ENCODE measurements at regions not wholly inside any gene's neighbourhood (a gene's known extent, or its start where the extent isn't known, plus 50 kb on each side); places are given as distances from the start of the nearest gene placed in this dataset.

- Mint-ChIP-seq H3K4me1 (no peaks in the 10 kb centered on the region), H3K27me3 (no peaks in the 10 kb centered on the region), H3K4me3 (no peak overlapping the region), H3K9me3 (no peaks in the 10 kb centered on the region), H3K36me3 (no peaks in the 10 kb centered on the region), H3K27ac (no peak overlapping the region)
- ATAC-seq (ENCODE audit: low read depth) (no peak), DNase-seq (no peak)
- POLR2A ChIA-PET: no interaction called here
Measured at GRCh38 chr13:104314926-104315535, 1248.8 kb upstream of the SLC10A2 start.

- no peak overlapping the region for H3K27ac Mint-ChIP-seq
- POLR2A ChIA-PET: no interaction called here
- H3K4me1 Mint-ChIP-seq: no peaks in the 10 kb centered on the region
- H3K4me3 Mint-ChIP-seq: no peak overlapping the region
- no peaks in the 10 kb centered on the region for H3K27me3 Mint-ChIP-seq
- no peaks in the 10 kb centered on the region for H3K36me3 Mint-ChIP-seq
- DNase-seq: no peak
- no peak for ATAC-seq (ENCODE audit: low read depth)
- H3K9me3 Mint-ChIP-seq: no peaks in the 10 kb centered on the region
Measured at GRCh38 chr13:104314321-104314720, 1248.1 kb upstream of the SLC10A2 start.

GRCh38 chr13:104310861-104311260 lies 1244.6 kb upstream of the SLC10A2 start:
- Mint-ChIP-seq H3K36me3 (no peaks in the 10 kb centered on the region), H3K27ac (no peak overlapping the region), H3K9me3 (peaks cover 4% of the 10 kb centered on the region), H3K27me3 (no peaks in the 10 kb centered on the region), H3K4me1 (no peaks in the 10 kb centered on the region), H3K4me3 (no peak overlapping the region)
- DNase-seq (no peak), ATAC-seq (ENCODE audit: low read depth) (no peak)
- POLR2A ChIA-PET: no interaction called here

- H3K36me3 Mint-ChIP-seq: no peaks in the 10 kb centered on the region
- POLR2A ChIA-PET: no interaction called here
- no peak for DNase-seq
- no peak overlapping the region for H3K4me3 Mint-ChIP-seq
- H3K27me3 Mint-ChIP-seq: no peaks in the 10 kb centered on the region
- H3K9me3 Mint-ChIP-seq: peaks cover 4% of the 10 kb centered on the region
- H3K27ac Mint-ChIP-seq: no peak overlapping the region
- ATAC-seq (ENCODE audit: low read depth): no peak
- no peaks in the 10 kb centered on the region for H3K4me1 Mint-ChIP-seq
Measured at GRCh38 chr13:104309431-104309830, 1243.2 kb upstream of the SLC10A2 start.

GRCh38 chr13:104301171-104301975 lies 1235.2 kb upstream of the SLC10A2 start:
- Mint-ChIP-seq H3K27me3 (no peaks in the 10 kb centered on the region), H3K4me3 (no peak overlapping the region), H3K36me3 (no peaks in the 10 kb centered on the region), H3K27ac (no peak overlapping the region), H3K9me3 (peaks cover 2% of the 10 kb centered on the region), H3K4me1 (no peaks in the 10 kb centered on the region)
- POLR2A ChIA-PET: no interaction called here
- DNase-seq (no peak), ATAC-seq (ENCODE audit: low read depth) (no peak)

GRCh38 chr13:104297075-104297474 lies 1230.9 kb upstream of the SLC10A2 start:
- H3K27me3 Mint-ChIP-seq: no peaks in the 10 kb centered on the region
- no peaks in the 10 kb centered on the region for H3K36me3 Mint-ChIP-seq
- H3K27ac Mint-ChIP-seq: no peak overlapping the region
- POLR2A ChIA-PET: no interaction called here
- ATAC-seq (ENCODE audit: low read depth) (no peak), DNase-seq (no peak)
- no peaks in the 10 kb centered on the region for H3K4me1 Mint-ChIP-seq
- H3K9me3 Mint-ChIP-seq: no peaks in the 10 kb centered on the region
- no peak overlapping the region for H3K4me3 Mint-ChIP-seq

- Mint-ChIP-seq H3K9me3 (no peaks in the 10 kb centered on the region), H3K27me3 (no peaks in the 10 kb centered on the region), H3K4me1 (no peaks in the 10 kb centered on the region), H3K4me3 (no peak overlapping the region), H3K27ac (no peak overlapping the region), H3K36me3 (no peaks in the 10 kb centered on the region)
- DNase-seq (no peak), ATAC-seq (ENCODE audit: low read depth) (no peak)
- POLR2A ChIA-PET: no interaction called here
Measured at GRCh38 chr13:104296286-104296685, 1230.1 kb upstream of the SLC10A2 start.

GRCh38 chr13:104295537-104295936 lies 1229.3 kb upstream of the SLC10A2 start:
- DNase-seq (no peak), ATAC-seq (ENCODE audit: low read depth) (no peak)
- POLR2A ChIA-PET: no interaction called here
- H3K27me3 Mint-ChIP-seq: no peaks in the 10 kb centered on the region
- H3K36me3 Mint-ChIP-seq: no peaks in the 10 kb centered on the region
- H3K27ac Mint-ChIP-seq: no peak overlapping the region
- no peaks in the 10 kb centered on the region for H3K9me3 Mint-ChIP-seq
- H3K4me1 Mint-ChIP-seq: no peaks in the 10 kb centered on the region
- no peak overlapping the region for H3K4me3 Mint-ChIP-seq

GRCh38 chr13:104289400-104289799 lies 1223.2 kb upstream of the SLC10A2 start:
- Mint-ChIP-seq H3K9me3 (no peaks in the 10 kb centered on the region), H3K36me3 (no peaks in the 10 kb centered on the region), H3K4me1 (no peaks in the 10 kb centered on the region), H3K27ac (no peak overlapping the region), H3K4me3 (no peak overlapping the region), H3K27me3 (no peaks in the 10 kb centered on the region)
- ATAC-seq (ENCODE audit: low read depth) (no peak), DNase-seq (no peak)
- POLR2A ChIA-PET: no interaction called here

GRCh38 chr13:104288496-104288895 lies 1222.3 kb upstream of the SLC10A2 start:
- no peak overlapping the region for H3K4me3 Mint-ChIP-seq

GRCh38 chr13:104286566-104287290 lies 1220.5 kb upstream of the SLC10A2 start:
- Mint-ChIP-seq H3K4me3 (no peak overlapping the region), H3K27ac (no peak overlapping the region), H3K36me3 (no peaks in the 10 kb centered on the region), H3K4me1 (no peaks in the 10 kb centered on the region), H3K9me3 (no peaks in the 10 kb centered on the region), H3K27me3 (no peaks in the 10 kb centered on the region)
- DNase-seq (no peak), ATAC-seq (ENCODE audit: low read depth) (no peak)
- POLR2A ChIA-PET: no interaction called here

More at GRCh38 chr13:104288496-104288895, 1222.3 kb upstream of the SLC10A2 start:
- Mint-ChIP-seq H3K9me3 (no peaks in the 10 kb centered on the region), H3K36me3 (no peaks in the 10 kb centered on the region), H3K27ac (no peak overlapping the region), H3K27me3 (no peaks in the 10 kb centered on the region), H3K4me1 (no peaks in the 10 kb centered on the region)
- no peak for ATAC-seq (ENCODE audit: low read depth)
- POLR2A ChIA-PET: no interaction called here
- no peak for DNase-seq

GRCh38 chr13:104281910-104282309 lies 1215.7 kb upstream of the SLC10A2 start:
- H3K4me1 Mint-ChIP-seq: no peaks in the 10 kb centered on the region
- DNase-seq: no peak
- no peaks in the 10 kb centered on the region for H3K36me3 Mint-ChIP-seq
- no peaks in the 10 kb centered on the region for H3K9me3 Mint-ChIP-seq
- no peaks in the 10 kb centered on the region for H3K27me3 Mint-ChIP-seq
- no peak overlapping the region for H3K27ac Mint-ChIP-seq
- POLR2A ChIA-PET: no interaction called here
- H3K4me3 Mint-ChIP-seq: no peak overlapping the region
- no peak for ATAC-seq (ENCODE audit: low read depth)

- ATAC-seq (ENCODE audit: low read depth): no peak
Measured at GRCh38 chr13:104270731-104271130, 1204.5 kb upstream of the SLC10A2 start.

More at GRCh38 chr13:104270731-104271130, 1204.5 kb upstream of the SLC10A2 start:
- H3K4me1 Mint-ChIP-seq: no peaks in the 10 kb centered on the region
- POLR2A ChIA-PET: no interaction called here
- H3K27me3 Mint-ChIP-seq: no peaks in the 10 kb centered on the region
- no peak for DNase-seq
- no peaks in the 10 kb centered on the region for H3K36me3 Mint-ChIP-seq
- no peaks in the 10 kb centered on the region for H3K9me3 Mint-ChIP-seq
- no peak overlapping the region for H3K4me3 Mint-ChIP-seq
- no peak overlapping the region for H3K27ac Mint-ChIP-seq
